Spleen (tissue), 7 donors: ENCODE measurements at regions not wholly inside any gene's neighbourhood (a gene's known extent, or its start where the extent isn't known, plus 50 kb on each side); places are given as distances from the start of the nearest gene placed in this dataset.

Experiments used
- POLR2AphosphoS5 ChIP-seq, 3 donors: sonication (generic); formaldehyde crosslinking; IDR thresholded peaks; one replicate each; pipeline ENCODE4 v1.5.1; 2017; ENCODE audit warnings: antibody characterized with exemption in 3 of 3
- TF ChIP-seq, protein P1 (sequence below), 11 experiments: fragments of 200-600 bp in 7 of 11; fragments of 450-650 bp in 4 of 11; sonication (generic) in 4 of 11; IDR thresholded peaks in 8 of 11; conservative IDR thresholded peaks in 3 of 11; 1 replicate in 7 of 11; 2 replicates in 4 of 11; pipeline versions ENCODE4 v1.4.0 to v1.8.0; 2016 to 2021; ENCODE audit warnings: antibody characterized with exemption in 11 of 11, inconsistent platforms in 4 of 11, mild to moderate bottlenecking in 1 of 11
- donor health status: DM: no; HTN: no; CAD: no; lungs with moderate emphysema.
- donor health status: DM: no; HTN: no; CAD: no.
- donor health status: DM: no; HTN: no; CAD: no.

- no peak for TF ChIP-seq POLR2AphosphoS5 (IDR thresholded peaks at IDR 0.05)
- TF ChIP-seq, protein P1, sequence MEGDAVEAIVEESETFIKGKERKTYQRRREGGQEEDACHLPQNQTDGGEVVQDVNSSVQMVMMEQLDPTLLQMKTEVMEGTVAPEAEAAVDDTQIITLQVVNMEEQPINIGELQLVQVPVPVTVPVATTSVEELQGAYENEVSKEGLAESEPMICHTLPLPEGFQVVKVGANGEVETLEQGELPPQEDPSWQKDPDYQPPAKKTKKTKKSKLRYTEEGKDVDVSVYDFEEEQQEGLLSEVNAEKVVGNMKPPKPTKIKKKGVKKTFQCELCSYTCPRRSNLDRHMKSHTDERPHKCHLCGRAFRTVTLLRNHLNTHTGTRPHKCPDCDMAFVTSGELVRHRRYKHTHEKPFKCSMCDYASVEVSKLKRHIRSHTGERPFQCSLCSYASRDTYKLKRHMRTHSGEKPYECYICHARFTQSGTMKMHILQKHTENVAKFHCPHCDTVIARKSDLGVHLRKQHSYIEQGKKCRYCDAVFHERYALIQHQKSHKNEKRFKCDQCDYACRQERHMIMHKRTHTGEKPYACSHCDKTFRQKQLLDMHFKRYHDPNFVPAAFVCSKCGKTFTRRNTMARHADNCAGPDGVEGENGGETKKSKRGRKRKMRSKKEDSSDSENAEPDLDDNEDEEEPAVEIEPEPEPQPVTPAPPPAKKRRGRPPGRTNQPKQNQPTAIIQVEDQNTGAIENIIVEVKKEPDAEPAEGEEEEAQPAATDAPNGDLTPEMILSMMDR (IDR thresholded peaks at IDR 0.05 in 8 of 11, conservative IDR thresholded peaks at IDR 0.05 in 3 of 11): no peak
These were observed 166.2 kb upstream of the FZD8 start for GRCh38 chr10:35808344-35808743.
